Type B pancreatic cell (in vitro differentiated cells): ENCODE measurements at regions not wholly inside any gene's neighbourhood (a gene's known extent, or its start where the extent isn't known, plus 50 kb on each side); places are given as distances from the start of the nearest gene placed in this dataset.

Source experiments
- DNase-seq: peaks from one replicate; pipeline ENCODE4 v3.0.0; 2021; ENCODE audit warnings: mixed read lengths; ENCODE audit not compliant: unreplicated experiment; ENCODE audit errors: extremely low spot score
- H3K27ac Mint-ChIP-seq: 2 replicates; pipeline ENCODE4 v1.8.0; 2021; ENCODE audit warnings: mild to moderate bottlenecking, mixed read lengths
- H3K27me3 Mint-ChIP-seq: 2 replicates; pipeline ENCODE4 v1.8.0; 2021; ENCODE audit warnings: mixed read lengths
- H3K36me3 Mint-ChIP-seq: 2 replicates; pipeline ENCODE4 v1.8.0; 2021; ENCODE audit warnings: mixed read lengths
- H3K4me1 Mint-ChIP-seq: one replicate; pipeline ENCODE4 v1.8.0; 2021; ENCODE audit warnings: mixed read lengths; ENCODE audit not compliant: unreplicated experiment
- H3K4me3 Mint-ChIP-seq: 2 replicates; pipeline ENCODE4 v1.8.0; 2021; ENCODE audit warnings: mild to moderate bottlenecking, mixed read lengths
- H3K9me3 Mint-ChIP-seq: 2 replicates; pipeline ENCODE4 v1.8.0; 2021; ENCODE audit warnings: mixed read lengths
- CTCF ChIP-seq: fragments of 200-600 bp; sonication (generic); conservative IDR thresholded peaks from 2 replicates; pipeline ENCODE4 v1.5.0; 2021; ENCODE audit warnings: antibody characterized with exemption, mild to moderate bottlenecking

- no peak overlapping the region for H3K27ac Mint-ChIP-seq
- no peaks in the 10 kb centered on the region for H3K4me1 Mint-ChIP-seq
- H3K9me3 Mint-ChIP-seq: peaks cover 11% of the 10 kb centered on the region
- DNase-seq: no peak
- H3K36me3 Mint-ChIP-seq: no peaks in the 10 kb centered on the region
- no peak for TF ChIP-seq CTCF
- H3K4me3 Mint-ChIP-seq: no peak overlapping the region
- H3K27me3 Mint-ChIP-seq: no peaks in the 10 kb centered on the region
Observed at GRCh38 chr2:51624995-51625394, 593.1 kb upstream of the NRXN1 start.

GRCh38 chr2:51620796-51621195 is 588.9 kb upstream of the NRXN1 start:
- Mint-ChIP-seq H3K27me3 (no peaks in the 10 kb centered on the region), H3K27ac (no peak overlapping the region), H3K36me3 (no peaks in the 10 kb centered on the region), H3K9me3 (peaks cover 11% of the 10 kb centered on the region), H3K4me1 (no peaks in the 10 kb centered on the region), H3K4me3 (no peak overlapping the region)
- no peak for TF ChIP-seq CTCF
- no peak for DNase-seq

GRCh38 chr2:51619961-51620360 is 588.0 kb upstream of the NRXN1 start:
- peaks cover 11% of the 10 kb centered on the region for H3K9me3 Mint-ChIP-seq
- no peak for TF ChIP-seq CTCF

GRCh38 chr2:51612387-51612786 is 580.5 kb upstream of the NRXN1 start:
- Mint-ChIP-seq H3K9me3 (no peaks in the 10 kb centered on the region), H3K36me3 (no peaks in the 10 kb centered on the region), H3K4me1 (no peaks in the 10 kb centered on the region), H3K27ac (no peak overlapping the region), H3K27me3 (no peaks in the 10 kb centered on the region), H3K4me3 (no peak overlapping the region)
- no peak for TF ChIP-seq CTCF
- DNase-seq: no peak

More at GRCh38 chr2:51619961-51620360, 588.0 kb upstream of the NRXN1 start:
- Mint-ChIP-seq H3K36me3 (no peaks in the 10 kb centered on the region), H3K4me3 (no peak overlapping the region), H3K27ac (no peak overlapping the region), H3K27me3 (no peaks in the 10 kb centered on the region), H3K4me1 (no peaks in the 10 kb centered on the region)
- no peak for DNase-seq

GRCh38 chr2:51601706-51602105 is 569.8 kb upstream of the NRXN1 start:
- no peak overlapping the region for H3K4me3 Mint-ChIP-seq
- no peak for TF ChIP-seq CTCF
- H3K36me3 Mint-ChIP-seq: no peaks in the 10 kb centered on the region
- no peak for DNase-seq
- no peaks in the 10 kb centered on the region for H3K4me1 Mint-ChIP-seq
- H3K27ac Mint-ChIP-seq: no peak overlapping the region
- H3K9me3 Mint-ChIP-seq: no peaks in the 10 kb centered on the region
- peaks cover 4% of the 10 kb centered on the region for H3K27me3 Mint-ChIP-seq

GRCh38 chr2:51597086-51597485 is 565.2 kb upstream of the NRXN1 start:
- Mint-ChIP-seq H3K27ac (no peak overlapping the region), H3K27me3 (no peaks in the 10 kb centered on the region), H3K4me3 (no peak overlapping the region), H3K36me3 (no peaks in the 10 kb centered on the region), H3K4me1 (no peaks in the 10 kb centered on the region), H3K9me3 (no peaks in the 10 kb centered on the region)
- no peak for TF ChIP-seq CTCF
- no peak for DNase-seq
